HepG2 (cell line): ENCODE measurements at regions not wholly inside any gene's neighbourhood (a gene's known extent, or its start where the extent isn't known, plus 50 kb on each side); places are given as distances from the start of the nearest gene placed in this dataset.

Experiments used
- ATAC-seq: fragments of 200-7000 bp; cut with Tn5 transposase; 3 replicates; pipeline ENCODE4 v1.9.1; 2020; ENCODE audit warnings: mild to moderate bottlenecking, moderate library complexity
- BruUV-seq: library from RNA; stranded (reverse); fragments of 400-500 nt; replicated peaks from 2 replicates; lab custom pipeline; 2021; lab: Mats Ljungman, UMichigan
- CTCF ChIA-PET: fragments of 300-600 bp; formaldehyde crosslinking; extraction: SDS; loops from one replicate; lab custom pipeline; 2021; ENCODE audit warnings: low total read pairs, inconsistent platforms, low intra/inter-chr PET ratio; lab: Yijun Ruan, JAX
- POLR2A ChIA-PET: fragments of 350-600 bp; sonication (Branson Sonifier 250); formaldehyde crosslinking; loops from one replicate; lab custom pipeline; 2020; ENCODE audit warnings: antibody characterized with exemption, inconsistent platforms; lab: Yijun Ruan, JAX
- DNase-seq: peaks from one replicate; pipeline ENCODE4 v3.0.0-alpha.2; 2015; ENCODE audit warnings: low spot score
- FAIRE-seq: peaks from 3 replicates; lab custom pipeline; 2011; peaks lifted over from hg19 to GRCh38; lab: Jason Lieb, UNC
- H2AFZ ChIP-seq: one replicate; pipeline ENCODE4 v1.6.1; 2011; ENCODE audit warnings: low read length, inconsistent platforms
- H3K27ac ChIP-seq: fragments of 300-600 bp; 3 replicates; pipeline ENCODE4 v1.8.0; 2011; ENCODE audit warnings: mixed run types, mild to moderate bottlenecking, mixed read lengths, low read length, inconsistent platforms; ENCODE audit not compliant: insufficient read depth; ENCODE audit errors: extremely low read length
- H3K27me3 ChIP-seq, 2 experiments: fragments of 200-600 bp in 1 of 2; 2 replicates in 1 of 2; 3 replicates in 1 of 2; pipeline versions ENCODE4 v1.6.0 to v1.8.0; 2011; ENCODE audit warnings: low read length in 2 of 2, mild to moderate bottlenecking in 2 of 2, moderate library complexity in 2 of 2, inconsistent platforms in 1 of 2; ENCODE audit not compliant: insufficient read depth in 2 of 2, control insufficient read depth in 1 of 2
- H3K36me3 ChIP-seq, 2 experiments: fragments of 200-600 bp in 1 of 2; replicated peaks in 1 of 2; 2 replicates in 1 of 2; 3 replicates in 1 of 2; pipeline versions ENCODE4 v1.5.1 to v1.8.0; 2011; ENCODE audit warnings: low read length in 2 of 2, inconsistent platforms in 1 of 2; ENCODE audit not compliant: insufficient read depth in 2 of 2, control insufficient read depth in 1 of 2
- H3K4me1 ChIP-seq: 2 replicates; pipeline ENCODE4 v1.5.1; 2012; ENCODE audit warnings: low read length, inconsistent platforms; ENCODE audit not compliant: insufficient read depth
- H3K4me2 ChIP-seq: 2 replicates; pipeline ENCODE4 v1.6.0; 2011; ENCODE audit warnings: low read depth, low read length, inconsistent platforms
- H3K4me3 ChIP-seq, 3 experiments: fragments of 200-600 bp in 1 of 3; sonication (generic), shearing (Covaris generic) in 1 of 3; replicated peaks in 1 of 3; 2 replicates each; pipeline ENCODE4 v1.5.1; 2011 to 2016; ENCODE audit warnings: low read length in 3 of 3, inconsistent platforms in 2 of 3, low read depth in 2 of 3, mild to moderate bottlenecking in 2 of 3, control low read depth in 1 of 3, mixed read lengths in 1 of 3; ENCODE audit not compliant: insufficient read depth in 1 of 3
- H3K79me2 ChIP-seq: one replicate; pipeline ENCODE4 v1.6.1; 2011; ENCODE audit warnings: low read length, inconsistent platforms; ENCODE audit not compliant: insufficient read depth
- H3K9ac ChIP-seq: 2 replicates; pipeline ENCODE4 v1.6.0; 2011; ENCODE audit warnings: mild to moderate bottlenecking, low read depth, low read length, inconsistent platforms; ENCODE audit not compliant: insufficient read depth
- H3K9me3 ChIP-seq: 2 replicates; pipeline ENCODE4 v1.5.1; 2012; ENCODE audit warnings: mild to moderate bottlenecking, low read length
- H4K20me1 ChIP-seq: 2 replicates; pipeline ENCODE4 v1.6.0; 2011; ENCODE audit warnings: inconsistent platforms, mild to moderate bottlenecking, low read length, moderate library complexity; ENCODE audit not compliant: insufficient read depth
- MED1 ChIP-seq: sonication (generic); formaldehyde crosslinking; IDR thresholded peaks from 2 replicates; pipeline ENCODE4 v1.4.0; 2020; ENCODE audit warnings: missing genetic modification reagents
- SCMH1 ChIP-seq: sonication (generic); formaldehyde crosslinking; IDR thresholded peaks from 2 replicates; pipeline ENCODE4 v1.9.0; 2021; ENCODE audit warnings: missing genetic modification reagents, mild to moderate bottlenecking, borderline replicate concordance
- SUZ12 ChIP-seq: fragments of 150-350 bp; IDR thresholded peaks from 2 replicates; pipeline ENCODE4 v1.6.1; 2014; ENCODE audit warnings: low read depth, low read length
- TBX3 ChIP-seq: fragments of 450-650 bp; IDR thresholded peaks from 2 replicates; pipeline ENCODE4 v1.6.1; 2017; ENCODE audit warnings: antibody characterized with exemption, mild to moderate bottlenecking, inconsistent platforms, borderline replicate concordance
- ZFP36 ChIP-seq: fragments of 150-350 bp; IDR thresholded peaks from 2 replicates; pipeline ENCODE4 v1.6.1; 2018; ENCODE audit warnings: borderline replicate concordance, low read length, low read depth; ENCODE audit not compliant: partially characterized antibody
- WGBS: methylation state at CpG from one replicate; pipeline ENCODE4 v1.1.6; 2017; ENCODE audit warnings: low lambda C conversion rate; 5-methylcytosine and 5-hydroxymethylcytosine counted together
- in situ Hi-C: cut with HindIII; loops from 2 replicates; pipeline ENCODE4 v1.10.0; 2017; ENCODE audit warnings: low pct_unique_long_range_greater_than_20kb; ENCODE audit not compliant: extremely low pct_ligation_motif_present
- intact Hi-C: fragments of 100-400 bp; cut with micrococcal nuclease; formaldehyde crosslinking; loops from one replicate; pipeline ENCODE4 v1.10.0; 2022; ENCODE audit not compliant: unreplicated experiment
- TF ChIP-seq, protein P1 (sequence below): IDR thresholded peaks from 2 replicates; pipeline ENCODE4 v1.6.1; 2012; ENCODE audit warnings: low read depth, low read length, improper control_type of control experiment

GRCh38 chr6:91303326-91303725 lies 716.5 kb upstream of the MAP3K7 start:
- in situ Hi-C loops (no loop called here), intact Hi-C loops (no loop called here)
- no peaks in the 10 kb centered on the region for H4K20me1 ChIP-seq
- H3K27ac ChIP-seq: no peak overlapping the region
- H3K9me3 ChIP-seq: no peaks in the 10 kb centered on the region
- H3K4me2 ChIP-seq: no peak overlapping the region
- H3K9ac ChIP-seq: no peak overlapping the region
- 46% methylated on average over 5 of the region's 12 CpGs for WGBS
- ChIA-PET POLR2A (no interaction called here), CTCF (no interaction called here)
- H3K4me1 ChIP-seq: no peaks in the 10 kb centered on the region
- H3K27me3 ChIP-seq: no peaks in the 10 kb centered on the region
- ATAC-seq: no peak
- H2AFZ ChIP-seq: no peak overlapping the region
- no peaks in the 10 kb centered on the region for H3K79me2 ChIP-seq
- DNase-seq: no peak
- FAIRE-seq: no peak
- BruUV-seq: no TSS peak
- no peak overlapping the region for H3K4me3 ChIP-seq
- TF ChIP-seq, protein P1, sequence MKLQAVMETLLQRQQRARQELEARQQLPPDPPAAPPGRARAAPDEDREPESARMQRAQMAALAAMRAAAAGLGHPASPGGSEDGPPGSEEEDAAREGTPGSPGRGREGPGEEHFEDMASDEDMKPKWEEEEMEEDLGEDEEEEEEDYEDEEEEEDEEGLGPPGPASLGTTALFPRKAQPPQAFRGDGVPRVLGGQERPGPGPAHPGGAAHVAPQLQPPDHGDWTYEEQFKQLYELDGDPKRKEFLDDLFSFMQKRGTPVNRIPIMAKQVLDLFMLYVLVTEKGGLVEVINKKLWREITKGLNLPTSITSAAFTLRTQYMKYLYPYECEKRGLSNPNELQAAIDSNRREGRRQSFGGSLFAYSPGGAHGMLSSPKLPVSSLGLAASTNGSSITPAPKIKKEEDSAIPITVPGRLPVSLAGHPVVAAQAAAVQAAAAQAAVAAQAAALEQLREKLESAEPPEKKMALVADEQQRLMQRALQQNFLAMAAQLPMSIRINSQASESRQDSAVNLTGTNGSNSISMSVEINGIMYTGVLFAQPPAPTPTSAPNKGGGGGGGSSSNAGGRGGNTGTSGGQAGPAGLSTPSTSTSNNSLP: no peak
- TF ChIP-seq TBX3: no peak
- H3K36me3 ChIP-seq: no peaks in the 10 kb centered on the region

DNA sequence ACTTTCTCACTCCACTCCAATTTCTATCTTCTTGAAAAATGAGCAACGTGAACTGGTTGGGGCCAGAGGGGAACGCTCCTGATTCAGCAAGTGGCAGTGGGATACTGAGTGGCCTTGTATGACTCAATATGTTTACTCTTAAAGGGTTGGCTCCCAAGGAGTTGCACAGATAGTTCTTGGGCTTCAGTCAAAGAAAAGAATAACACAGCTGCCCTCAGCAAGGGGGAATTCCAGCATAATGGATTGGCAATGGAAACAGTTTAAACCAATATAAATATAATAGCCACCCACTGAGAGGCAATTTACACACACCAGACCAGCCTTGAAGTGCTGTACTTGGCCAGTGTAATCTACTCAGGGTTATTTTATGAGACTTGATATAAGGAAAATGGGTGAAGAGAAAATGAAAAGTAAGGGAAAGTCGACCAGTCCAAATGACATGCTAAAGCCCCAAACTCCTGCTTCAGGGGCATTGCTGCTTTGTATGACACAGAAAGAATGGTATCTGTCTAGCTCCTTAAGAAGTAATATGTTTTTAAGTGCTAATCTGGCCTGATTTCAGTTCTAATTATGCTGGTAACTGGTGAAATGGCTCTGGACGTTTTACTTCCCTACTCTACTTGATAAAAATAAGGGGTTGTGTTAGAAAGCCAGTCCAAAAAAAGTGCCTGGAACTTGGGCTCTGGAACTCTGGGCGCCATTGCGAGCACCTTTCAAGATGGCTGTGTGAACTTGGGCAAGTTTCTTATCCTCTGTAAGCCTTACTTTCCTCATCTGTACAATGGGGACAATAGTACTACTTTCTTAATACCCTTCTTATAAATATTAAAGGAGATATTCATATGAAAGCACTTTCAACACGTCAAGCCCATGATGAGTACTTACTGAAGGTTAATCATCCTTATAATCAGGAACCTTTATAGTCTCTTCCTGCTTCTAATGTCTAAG lies 712.9 kb upstream of the MAP3K7 start:
- no peaks in the 10 kb centered on the region for H3K36me3 ChIP-seq
- TF ChIP-seq SUZ12: no peak
- no peak for TF ChIP-seq SCMH1 (CRISPR knock-in tag)
- no peak for TF ChIP-seq MED1 (CRISPR knock-in tag)
- TF ChIP-seq ZFP36: no peak
- H4K20me1 ChIP-seq: no peaks in the 10 kb centered on the region
- no peak for DNase-seq
- H3K9ac ChIP-seq: no peak overlapping the region
- WGBS: 0% methylated on average over 7 of the region's 7 CpGs
- ChIA-PET POLR2A (no interaction called here), CTCF (no interaction called here)
- intact Hi-C loops (no loop called here), in situ Hi-C loops (no loop called here)
- no peaks in the 10 kb centered on the region for H3K27me3 ChIP-seq
- no peaks in the 10 kb centered on the region for H3K9me3 ChIP-seq
- no peak overlapping the region for H3K4me3 ChIP-seq
- no peaks in the 10 kb centered on the region for H3K4me1 ChIP-seq
- no peak for ATAC-seq
- no TSS peak for BruUV-seq
- no peak overlapping the region for H3K27ac ChIP-seq
- H3K79me2 ChIP-seq: no peaks in the 10 kb centered on the region
- H3K4me2 ChIP-seq: no peak overlapping the region
- no peak for FAIRE-seq
- H2AFZ ChIP-seq: no peak overlapping the region
